IMR-90 (cell line): ENCODE measurements at regions not wholly inside any gene's neighbourhood (a gene's known extent, or its start where the extent isn't known, plus 50 kb on each side); places are given as distances from the start of the nearest gene placed in this dataset.

Experiments
- ATAC-seq: fragments of 200-7000 bp; cut with Tn5 transposase; 2 replicates; pipeline ENCODE4 v1.9.1; 2020; ENCODE audit warnings: low read depth, mild to moderate bottlenecking, moderate library complexity
- BruUV-seq: library from RNA; stranded (reverse); fragments of 400-500 nt; replicated peaks from 2 replicates; lab custom pipeline; 2021; lab: Mats Ljungman, UMichigan
- CTCF ChIA-PET: fragments of 300-600 bp; formaldehyde crosslinking; extraction: SDS; loops from one replicate; lab custom pipeline; 2021; ENCODE audit warnings: antibody characterized with exemption; lab: Yijun Ruan, JAX
- POLR2A ChIA-PET: fragments of 300-600 bp; sonication (Branson Sonifier 250); formaldehyde crosslinking; loops from one replicate; lab custom pipeline; 2022; ENCODE audit warnings: antibody characterized with exemption; ENCODE audit not compliant: unreplicated experiment; lab: Charles Lee
- DNase-seq: peaks from one replicate; pipeline ENCODE4 v3.0.0; 2013
- H2AFZ ChIP-seq: replicated peaks from 2 replicates; pipeline ENCODE3; 2013; ENCODE audit warnings: low read length, mild to moderate bottlenecking; ENCODE audit not compliant: poor library complexity
- H2AK5ac ChIP-seq: 2 replicates; pipeline ENCODE4 v1.6.1; 2013; ENCODE audit warnings: low read depth, low read length, inconsistent platforms
- H2AK9ac ChIP-seq: replicated peaks from 2 replicates; pipeline ENCODE3; 2013; ENCODE audit warnings: mild to moderate bottlenecking, low read depth, low read length, moderate library complexity; ENCODE audit not compliant: poor library complexity
- H2BK120ac ChIP-seq: 2 replicates; pipeline ENCODE4 v1.6.1; 2013; ENCODE audit warnings: low read depth, low read length, inconsistent platforms
- H2BK15ac ChIP-seq: 3 replicates; pipeline ENCODE4 v1.6.1; 2013; ENCODE audit warnings: low read depth, low read length, inconsistent platforms
- H2BK20ac ChIP-seq: 2 replicates; pipeline ENCODE4 v1.6.1; 2013; ENCODE audit warnings: low read depth, mild to moderate bottlenecking, inconsistent platforms, low read length, moderate library complexity
- H2BK5ac ChIP-seq: 2 replicates; pipeline ENCODE4 v1.6.1; 2013; ENCODE audit warnings: mild to moderate bottlenecking, low read depth, low read length, inconsistent platforms; ENCODE audit not compliant: poor library complexity, severe bottlenecking
- H3K14ac ChIP-seq: replicated peaks from 2 replicates; pipeline ENCODE4 v1.6.1; 2013; ENCODE audit warnings: low read depth, low read length, inconsistent platforms
- H3K18ac ChIP-seq: 2 replicates; pipeline ENCODE4 v1.6.1; 2013; ENCODE audit warnings: low read depth, low read length, control low read depth
- H3K23ac ChIP-seq: 2 replicates; pipeline ENCODE4 v1.6.1; 2013; ENCODE audit warnings: low read depth, low read length, inconsistent platforms
- H3K27ac ChIP-seq: 2 replicates; pipeline ENCODE4 v1.5.1; 2013; ENCODE audit warnings: mild to moderate bottlenecking, control low read depth, low read length; ENCODE audit not compliant: insufficient read depth
- H3K27me3 ChIP-seq: 2 replicates; pipeline ENCODE4 v1.6.1; 2013; ENCODE audit warnings: low read length; ENCODE audit not compliant: control insufficient read depth, insufficient read depth
- H3K36me3 ChIP-seq: 2 replicates; pipeline ENCODE4 v1.6.1; 2013; ENCODE audit warnings: low read length, mixed read lengths; ENCODE audit not compliant: control insufficient read depth, insufficient read depth
- H3K4ac ChIP-seq: 2 replicates; pipeline ENCODE4 v1.6.1; 2013; ENCODE audit warnings: low read depth, low read length, inconsistent platforms
- H3K4me1 ChIP-seq: 2 replicates; pipeline ENCODE4 v1.6.1; 2013; ENCODE audit warnings: low read length, mixed read lengths; ENCODE audit not compliant: control insufficient read depth, insufficient read depth
- H3K4me2 ChIP-seq: 2 replicates; pipeline ENCODE4 v1.6.1; 2013; ENCODE audit warnings: low read depth, mild to moderate bottlenecking, control low read depth, low read length, moderate library complexity
- H3K4me3 ChIP-seq: 2 replicates; pipeline ENCODE4 v1.5.1; 2013; ENCODE audit warnings: low read depth, mild to moderate bottlenecking, control low read depth, low read length, moderate library complexity; ENCODE audit not compliant: insufficient read depth
- H3K56ac ChIP-seq: 2 replicates; pipeline ENCODE4 v1.6.1; 2013; ENCODE audit warnings: low read length, inconsistent platforms; ENCODE audit not compliant: insufficient read depth; ENCODE audit errors: extremely low read depth
- H3K79me1 ChIP-seq, 2 experiments: 2 replicates each; pipeline ENCODE4 v1.6.1; 2013; ENCODE audit warnings: low read length in 2 of 2, inconsistent platforms in 1 of 2, low read depth in 1 of 2
- H3K9ac ChIP-seq: 2 replicates; pipeline ENCODE4 v1.6.1; 2013; ENCODE audit warnings: low read depth, low read length, control low read depth
- H3K9me1 ChIP-seq: 2 replicates; pipeline ENCODE4 v1.6.1; 2013; ENCODE audit warnings: low read length, inconsistent platforms; ENCODE audit not compliant: insufficient read depth
- H3K9me3 ChIP-seq: 2 replicates; pipeline ENCODE4 v1.6.1; 2013; ENCODE audit warnings: low read length; ENCODE audit not compliant: control insufficient read depth, insufficient read depth
- H4K20me1 ChIP-seq: 2 replicates; pipeline ENCODE4 v1.6.1; 2013; ENCODE audit warnings: low read length, inconsistent platforms; ENCODE audit not compliant: insufficient read depth
- H4K5ac ChIP-seq: 2 replicates; pipeline ENCODE4 v1.6.1; 2013; ENCODE audit warnings: mild to moderate bottlenecking, low read depth, low read length, control low read depth
- H4K8ac ChIP-seq, 2 experiments: 2 replicates each; pipeline ENCODE4 v1.6.1; 2013; ENCODE audit warnings: low read depth in 2 of 2, low read length in 2 of 2, control low read depth in 1 of 2, inconsistent platforms in 1 of 2
- H4K91ac ChIP-seq: 2 replicates; pipeline ENCODE4 v1.6.1; 2013; ENCODE audit warnings: low read depth, low read length, inconsistent platforms; ENCODE audit not compliant: insufficient read depth
- BHLHE40 ChIP-seq: fragments of 150-350 bp; IDR thresholded peaks from 2 replicates; pipeline ENCODE4 v1.6.1; 2016; ENCODE audit warnings: mild to moderate bottlenecking, low read depth, low read length
- CEBPB ChIP-seq: IDR thresholded peaks from 2 replicates; pipeline ENCODE4 v1.6.1; 2012; ENCODE audit warnings: low read depth, low read length, improper control_type of control experiment
- CHD1 ChIP-seq: IDR thresholded peaks from 2 replicates; pipeline ENCODE4 v1.6.1; 2012; ENCODE audit warnings: low read depth, low read length, improper control_type of control experiment
- CTCF ChIP-seq: conservative IDR thresholded peaks from 2 replicates; pipeline ENCODE4 v1.5.1; 2012; ENCODE audit warnings: mild to moderate bottlenecking, low read depth, low read length, improper control_type of control experiment
- ELK1 ChIP-seq: fragments of 150-350 bp; IDR thresholded peaks from 2 replicates; pipeline ENCODE4 v1.6.1; 2016; ENCODE audit warnings: low read depth, mild to moderate bottlenecking, low read length, moderate library complexity, borderline replicate concordance
- FOS ChIP-seq: fragments of 150-350 bp; IDR thresholded peaks from 2 replicates; pipeline ENCODE4 v1.6.1; 2016; ENCODE audit warnings: low read depth, low read length
- MAZ ChIP-seq: IDR thresholded peaks from 2 replicates; pipeline ENCODE4 v1.6.1; 2012; ENCODE audit warnings: low read depth, mild to moderate bottlenecking, low read length, improper control_type of control experiment, moderate library complexity, borderline replicate concordance
- MXI1 ChIP-seq: IDR thresholded peaks from 2 replicates; pipeline ENCODE4 v1.6.1; 2012; ENCODE audit warnings: low read depth, mild to moderate bottlenecking, low read length, moderate library complexity, borderline replicate concordance
- NFE2L2 ChIP-seq: fragments of 150-350 bp; IDR thresholded peaks from 2 replicates; pipeline ENCODE4 v1.6.1; 2016; ENCODE audit warnings: low read depth, mild to moderate bottlenecking, low read length
- RCOR1 ChIP-seq: IDR thresholded peaks from 2 replicates; pipeline ENCODE4 v1.6.1; 2012; ENCODE audit warnings: mild to moderate bottlenecking, low read length, improper control_type of control experiment; ENCODE audit not compliant: insufficient replicate concordance
- RFX5 ChIP-seq: IDR thresholded peaks from 2 replicates; pipeline ENCODE4 v1.8.0; 2012; ENCODE audit warnings: low read depth, mild to moderate bottlenecking, low read length, moderate library complexity
- SMC3 ChIP-seq: fragments of 150-350 bp; IDR thresholded peaks from 2 replicates; pipeline ENCODE4 v1.6.1; 2016; ENCODE audit warnings: low read depth, mild to moderate bottlenecking, antibody characterized with exemption, low read length, moderate library complexity
- USF2 ChIP-seq: fragments of 150-350 bp; IDR thresholded peaks from 2 replicates; pipeline ENCODE4 v1.6.1; 2017; ENCODE audit warnings: mild to moderate bottlenecking, antibody characterized with exemption, low read length, low read depth
- WGBS, 2 experiments: methylation state at CpG; one replicate each; pipeline versions ENCODE4 v1.1.5 to v1.1.7; 2013; ENCODE audit warnings: missing lambda C conversion rate in 2 of 2; ENCODE audit not compliant: insufficient read length in 1 of 2; ENCODE audit errors: extremely low coverage in 2 of 2; 5-methylcytosine and 5-hydroxymethylcytosine counted together
- dilution Hi-C: fragments of 300-500 bp; cut with HindIII; formaldehyde crosslinking; loops from one replicate; pipeline ENCODE4 v1.14.3; 2018; ENCODE audit warnings: low sequenced_read_pairs; ENCODE audit not compliant: unreplicated experiment
- in situ Hi-C: fragments of 300-500 bp; cut with MboI; formaldehyde crosslinking; loops from 3 replicates; pipeline ENCODE4 v1.14.3; 2019; ENCODE audit warnings: low sequenced_read_pairs, inconsistent platforms, mixed read lengths
- intact Hi-C: fragments of 100-400 bp; cut with micrococcal nuclease; formaldehyde crosslinking; loops from 2 replicates; pipeline ENCODE4 v1.10.0; 2022

- intact Hi-C loops (no loop called here), dilution Hi-C loops (no loop called here)
- no TSS peak for BruUV-seq
Measured at GRCh38 chr5:62133426-62133825, 172.6 kb upstream of the KIF2A start.

More at GRCh38 chr5:62133426-62133825, 172.6 kb upstream of the KIF2A start:
- Histone ChIP-seq H2BK5ac (no peak overlapping the region), H4K5ac (no peak overlapping the region), H3K27me3 (no peaks in the 10 kb centered on the region), H4K8ac (no peak overlapping the region), H3K79me1 (no peaks in the 10 kb centered on the region), H2AK5ac (no peak overlapping the region), H3K56ac (no peak overlapping the region), H2BK20ac (no peak overlapping the region), H3K27ac (no peak overlapping the region), H3K9me1 (no peaks in the 10 kb centered on the region), H2BK15ac (no peak overlapping the region), H2AK9ac (no peak overlapping the region), H4K20me1 (no peaks in the 10 kb centered on the region), H2AFZ (no peak overlapping the region), H3K36me3 (no peaks in the 10 kb centered on the region), H3K9me3 (no peaks in the 10 kb centered on the region), H4K91ac (no peak overlapping the region), H3K14ac (no peak overlapping the region), H3K4ac (no peak overlapping the region), H2BK120ac (no peak overlapping the region), H3K4me3 (no peak overlapping the region), H3K4me1 (no peaks in the 10 kb centered on the region), H3K4me2 (no peak overlapping the region), H3K18ac (no peak overlapping the region), H3K9ac (no peak overlapping the region), H3K23ac (no peak overlapping the region)
- DNase-seq = no peak
- POLR2A ChIA-PET = no interaction called here
- no peak for ATAC-seq
- CTCF ChIA-PET = no interaction called here
- no peak for TF ChIP-seq ELK1
- TF ChIP-seq CEBPB = no peak
- TF ChIP-seq SMC3 = no peak
- TF ChIP-seq MAZ = no peak
- TF ChIP-seq BHLHE40 = no peak
- no peak for TF ChIP-seq NFE2L2
- TF ChIP-seq RCOR1 = no peak
- no peak for TF ChIP-seq CTCF
- no peak for TF ChIP-seq RFX5
- no peak for TF ChIP-seq USF2
- TF ChIP-seq MXI1 = no peak
- TF ChIP-seq CHD1 = no peak
- no peak for TF ChIP-seq FOS
- in situ Hi-C loops = loop anchor here (25.0 kb wide), 1 partner anchor 1071 kb away; no protein-coding TSS in a partner anchor
- WGBS, 2 experiments = no CpG with 5 or more reads among the region's 1 CpG
